ENCODE measurements at regions not wholly inside any gene's neighbourhood (a gene's known extent, or its start where the extent isn't known, plus 50 kb on each side); places are given as distances from the start of the nearest gene placed in this dataset.
"Not testable (repeated sequence)": the region's sequence is repeated elsewhere in the genome, so short reads cannot be mapped to it uniquely, and the experiment has no call there.

DNA sequence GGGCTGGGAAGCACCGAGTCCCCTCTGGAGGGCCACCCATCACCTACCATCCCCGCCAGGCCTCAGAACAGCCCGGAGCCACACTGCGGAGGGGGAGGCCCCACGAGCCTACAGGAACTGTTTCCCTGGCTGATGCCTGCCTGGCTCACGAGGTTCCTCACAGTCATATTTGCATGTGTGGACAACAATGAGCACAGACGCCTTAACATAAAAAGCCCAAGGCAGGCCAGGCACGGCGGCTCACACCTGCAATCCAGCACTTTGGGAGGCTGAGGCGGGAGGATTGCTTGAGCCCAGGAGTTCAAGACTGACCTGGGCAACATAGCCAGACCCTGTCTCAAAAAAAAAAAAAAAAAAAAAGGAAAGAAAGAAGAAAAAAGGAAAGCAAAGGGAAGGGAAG, 125.9 kb downstream of the FAM53A start:
- DNase-seq = no peak

DNA sequence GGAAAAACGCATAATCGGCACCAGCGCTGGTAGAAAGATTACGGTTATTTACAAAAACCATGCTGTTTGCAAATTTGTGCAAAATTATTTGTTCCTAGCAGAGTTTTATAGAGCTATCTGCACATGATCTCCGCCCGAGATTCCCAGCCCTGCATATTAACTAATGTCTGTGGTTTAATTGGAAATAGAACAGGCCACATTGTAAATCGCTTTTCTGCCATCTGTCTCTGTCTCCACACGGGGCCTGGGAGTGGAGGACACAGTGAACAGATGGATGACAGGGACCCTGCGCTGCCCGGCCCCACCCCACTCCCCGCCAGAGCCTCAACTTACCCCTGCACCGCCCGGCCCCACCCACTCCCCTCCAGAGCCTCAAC, 126.9 kb downstream of the FAM53A start:
- DNase-seq = no peak

DNA sequence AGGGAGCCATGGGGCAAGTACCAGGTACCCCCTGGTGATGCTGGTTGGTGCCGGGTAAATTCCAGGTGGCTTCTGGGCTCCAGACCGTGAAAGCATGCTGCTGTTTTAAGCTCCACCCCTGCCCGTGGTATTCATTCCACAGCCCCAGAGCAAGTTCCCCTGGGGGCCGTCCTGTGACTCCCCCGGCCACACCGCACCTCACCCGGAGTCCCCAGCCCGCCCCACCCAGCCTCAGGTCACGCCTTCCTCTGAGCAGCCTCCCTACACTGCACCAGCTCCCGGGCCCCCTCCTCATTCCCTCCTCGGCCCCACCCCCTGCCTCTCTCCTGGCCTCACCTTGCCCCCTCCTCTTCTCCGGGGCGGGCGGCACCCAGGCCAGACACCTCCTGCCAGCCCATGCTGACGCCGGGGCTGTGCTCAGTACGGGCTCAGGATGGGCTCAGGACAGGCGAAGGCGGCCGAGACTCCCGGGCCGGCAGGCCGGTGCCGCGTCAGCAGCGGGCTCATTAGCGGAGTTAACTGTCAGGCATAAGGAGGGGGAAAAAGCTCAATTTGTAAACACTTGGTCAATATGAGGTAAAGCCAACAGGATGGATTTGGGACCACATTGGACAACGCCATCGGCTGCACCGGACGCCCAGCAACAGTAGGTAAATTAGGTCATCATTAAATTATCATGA, 127.4 kb downstream of the FAM53A start:
- DNase-seq = no peak

DNA sequence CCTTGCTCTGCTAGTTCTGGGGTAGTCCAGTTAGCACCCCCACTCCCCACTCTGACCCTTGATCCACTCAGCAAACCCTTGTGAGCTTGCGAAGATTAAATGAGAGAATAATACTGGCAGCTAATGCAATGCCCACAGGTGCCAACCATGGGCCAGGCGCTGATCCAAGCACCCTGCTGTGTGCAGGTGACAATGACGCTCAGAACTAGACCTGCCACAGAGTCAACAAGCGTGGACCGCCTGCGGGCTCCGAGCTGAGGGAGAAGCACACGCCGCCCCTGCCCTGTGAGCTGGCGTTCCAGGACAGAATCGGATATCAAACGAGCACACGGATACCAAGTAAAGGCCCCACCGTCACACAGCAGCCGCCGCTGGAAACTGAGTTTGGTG, 129.2 kb downstream of the FAM53A start:
- DNase-seq = no peak

DNA sequence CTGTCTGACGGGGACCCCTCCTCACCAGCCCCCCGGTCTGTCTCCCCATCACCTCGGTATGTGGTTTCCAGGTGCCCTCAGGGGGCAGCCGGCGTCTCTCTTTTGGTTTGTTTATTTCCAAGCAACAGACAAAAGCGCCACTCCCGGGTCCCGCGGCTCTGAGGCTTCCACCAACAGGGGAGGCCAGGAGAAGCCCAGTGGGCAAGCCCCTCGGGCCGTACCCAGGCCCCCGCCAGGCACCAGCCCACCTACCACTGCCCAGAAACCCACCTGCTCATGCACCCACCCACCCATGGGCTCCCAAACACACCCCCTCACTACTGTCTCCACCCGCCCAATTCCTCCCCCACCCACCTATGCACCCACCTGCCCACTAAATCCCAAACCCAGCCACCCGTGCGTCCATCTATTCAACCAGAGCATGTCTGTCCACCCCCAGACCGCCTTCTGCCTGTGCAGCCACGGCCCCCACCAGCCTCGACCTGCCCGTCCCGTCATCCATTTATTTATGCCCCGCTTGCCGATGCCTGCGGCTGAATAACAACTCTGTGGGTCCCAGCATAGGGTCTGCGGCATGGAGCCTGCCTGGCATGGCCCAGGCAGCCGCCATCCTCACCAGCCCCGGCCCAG, 129.8 kb downstream of the FAM53A start:
- DNase-seq = no peak

DNA sequence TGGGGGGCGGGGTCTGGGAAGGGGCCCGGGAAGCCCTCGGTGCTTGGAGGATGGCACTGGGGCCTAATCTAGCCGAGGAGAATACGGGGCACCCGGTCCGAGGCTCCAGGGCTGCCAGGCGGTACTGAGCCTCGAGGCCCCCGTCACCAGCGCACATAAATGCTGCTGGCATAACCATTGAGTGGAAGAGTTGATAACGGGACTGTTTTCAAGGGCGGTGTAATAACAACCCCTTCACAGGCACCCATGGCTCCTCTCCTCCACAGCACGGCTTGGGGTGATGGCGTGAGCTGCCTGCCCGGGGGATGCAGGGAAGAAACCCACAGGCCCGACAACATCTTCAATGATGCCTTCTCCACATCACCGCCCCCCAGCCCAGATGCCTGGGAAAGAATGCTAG, 130.7 kb downstream of the FAM53A start:
- DNase-seq = no peak

DNA sequence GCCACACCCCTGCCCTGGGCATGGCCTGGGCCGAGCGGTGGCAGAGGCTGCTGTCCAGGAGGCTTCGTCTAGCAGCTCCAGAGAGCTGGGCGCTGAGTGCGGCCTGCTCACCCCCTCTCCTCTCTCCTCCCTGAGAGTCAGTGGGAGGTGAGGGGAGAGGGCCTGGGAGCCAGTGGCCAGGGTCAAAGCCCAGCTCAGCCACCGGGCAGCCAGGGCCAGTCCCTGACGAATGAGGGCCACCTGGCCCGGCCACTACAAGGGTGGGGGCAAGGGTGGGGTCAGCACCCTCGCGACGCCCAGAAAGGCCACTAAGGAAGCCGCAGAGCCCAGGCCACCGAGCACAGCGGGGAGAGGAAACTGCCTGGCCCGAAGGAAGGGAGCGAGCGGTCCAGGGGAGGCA, 131.7 kb downstream of the FAM53A start:
- DNase-seq = no peak

DNA sequence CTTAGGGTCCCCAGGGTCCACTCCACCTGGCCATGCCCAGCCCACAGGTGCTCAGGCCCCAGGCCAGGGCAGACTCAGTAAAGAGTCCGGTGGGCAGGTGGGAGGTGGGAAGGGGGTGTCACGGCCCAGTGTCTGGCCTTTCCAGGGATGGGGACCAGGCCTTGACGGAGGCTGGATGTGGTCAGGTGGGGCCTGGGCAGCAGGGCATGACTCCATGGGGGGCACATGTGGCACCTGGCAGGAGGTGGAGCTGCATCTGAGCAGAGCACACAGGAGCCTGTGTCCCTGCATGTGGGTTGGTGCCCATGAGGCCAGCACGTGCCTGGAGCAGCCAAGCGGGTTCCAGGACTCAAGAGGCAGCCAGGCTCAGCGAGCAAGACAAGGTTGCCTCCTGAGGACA, 132.9 kb downstream of the FAM53A start:
- no peak for DNase-seq

DNA sequence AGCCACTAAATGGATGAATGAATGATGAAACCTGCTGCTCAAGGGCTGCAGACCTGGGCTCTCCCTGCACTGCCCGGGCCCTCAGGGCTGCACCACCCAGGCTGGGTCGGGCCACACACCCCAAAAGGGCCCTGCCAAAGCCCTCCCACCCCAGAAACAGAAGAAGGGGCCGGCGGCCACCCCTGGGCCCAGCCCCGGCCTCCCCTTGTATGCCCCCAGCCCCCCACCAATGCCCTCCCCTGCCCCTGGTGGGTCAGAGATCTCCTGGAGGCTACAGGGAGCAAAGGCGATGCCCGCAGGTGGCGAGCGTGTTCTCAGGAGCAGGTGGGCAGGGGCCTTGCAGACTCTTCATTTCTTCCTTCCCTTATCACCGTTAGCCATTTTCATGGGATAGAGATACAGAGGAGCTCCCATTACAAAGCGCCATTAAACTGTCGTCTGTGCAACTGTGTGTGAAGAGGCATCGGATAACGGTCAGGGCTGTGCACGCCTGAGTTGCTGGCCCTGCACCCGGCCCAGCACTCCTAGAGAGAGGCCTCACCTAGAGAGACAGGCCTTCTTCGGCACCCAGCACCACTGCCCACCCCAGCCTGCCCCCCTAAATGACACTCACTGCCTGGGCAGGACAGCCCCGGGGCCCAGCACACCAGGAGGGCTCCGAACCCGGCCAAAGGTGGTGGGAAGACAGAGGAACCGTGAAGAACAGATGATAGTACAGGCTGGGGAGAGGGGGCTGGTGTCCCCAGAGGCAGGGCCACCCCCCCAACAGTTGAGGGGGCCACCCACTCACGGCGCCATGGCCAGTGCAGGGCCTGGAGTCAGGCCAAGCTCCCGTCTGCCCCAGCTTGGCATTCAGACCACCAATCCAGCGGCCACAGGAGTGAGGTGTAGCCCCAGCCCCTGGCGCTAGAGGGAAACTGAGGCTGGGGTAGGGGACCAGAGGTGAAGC, 133.7 kb downstream of the FAM53A start:
- no peak for DNase-seq

DNA sequence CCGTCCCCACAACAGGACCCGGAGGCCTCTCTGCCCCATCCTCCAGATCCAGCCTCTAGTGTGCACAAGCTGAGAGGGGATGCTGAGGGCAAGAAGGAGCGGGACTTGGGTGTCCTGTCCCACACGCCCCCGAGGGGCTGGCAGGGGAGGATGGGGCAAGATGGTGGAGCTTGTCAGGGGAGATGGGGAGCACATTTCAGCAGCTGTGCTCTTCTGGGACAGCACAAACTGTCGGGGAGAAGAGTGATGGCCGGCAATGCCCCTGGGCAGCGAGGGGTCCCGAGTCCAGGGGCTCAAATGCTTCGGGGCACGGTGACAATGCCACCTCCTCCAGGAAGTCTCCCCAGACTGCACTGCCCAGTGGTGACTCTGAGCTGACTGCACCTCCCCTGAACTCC, 134.5 kb downstream of the FAM53A start:
- no peak for DNase-seq

DNA sequence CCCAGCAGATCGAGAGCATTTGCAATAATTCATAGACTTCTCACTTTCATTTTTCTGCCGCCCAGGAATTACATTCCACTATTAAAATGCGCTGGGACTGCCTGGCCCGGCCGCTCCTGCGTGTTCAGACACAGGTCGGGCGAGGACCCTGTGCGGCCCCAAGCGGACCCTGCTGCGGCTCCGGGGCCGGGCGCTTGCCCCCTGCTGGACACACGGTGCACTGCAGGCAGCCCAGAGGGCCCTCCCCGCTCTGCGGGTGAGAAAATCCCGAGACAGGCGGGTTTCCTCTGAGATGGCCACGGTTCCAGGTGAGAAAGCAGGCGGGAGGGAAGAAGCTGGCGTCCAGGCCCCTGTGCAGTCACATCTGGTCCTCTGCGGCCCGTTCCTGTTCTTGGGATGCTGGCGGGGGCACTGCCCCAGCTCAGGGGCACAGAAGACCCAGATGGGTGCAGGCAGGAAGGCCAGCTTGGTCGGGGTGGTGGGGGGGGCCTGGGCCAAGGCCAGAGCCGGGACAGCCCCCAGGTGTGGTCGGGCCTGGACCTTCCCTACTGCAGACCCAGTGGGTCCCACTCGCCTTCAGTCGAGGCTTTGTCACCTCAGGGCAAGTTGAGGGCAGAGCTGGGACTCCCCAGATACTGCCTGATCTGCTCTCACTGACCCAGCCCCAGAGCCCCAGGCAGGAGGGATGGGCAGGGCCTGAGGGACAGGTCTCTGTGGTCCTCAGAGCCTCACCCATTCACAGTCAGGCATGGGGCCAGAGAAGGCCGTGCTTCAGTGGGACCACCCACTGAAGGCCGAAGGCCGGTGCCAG, 135.1 kb downstream of the FAM53A start:
- not testable (repeated sequence) for DNase-seq

DNA sequence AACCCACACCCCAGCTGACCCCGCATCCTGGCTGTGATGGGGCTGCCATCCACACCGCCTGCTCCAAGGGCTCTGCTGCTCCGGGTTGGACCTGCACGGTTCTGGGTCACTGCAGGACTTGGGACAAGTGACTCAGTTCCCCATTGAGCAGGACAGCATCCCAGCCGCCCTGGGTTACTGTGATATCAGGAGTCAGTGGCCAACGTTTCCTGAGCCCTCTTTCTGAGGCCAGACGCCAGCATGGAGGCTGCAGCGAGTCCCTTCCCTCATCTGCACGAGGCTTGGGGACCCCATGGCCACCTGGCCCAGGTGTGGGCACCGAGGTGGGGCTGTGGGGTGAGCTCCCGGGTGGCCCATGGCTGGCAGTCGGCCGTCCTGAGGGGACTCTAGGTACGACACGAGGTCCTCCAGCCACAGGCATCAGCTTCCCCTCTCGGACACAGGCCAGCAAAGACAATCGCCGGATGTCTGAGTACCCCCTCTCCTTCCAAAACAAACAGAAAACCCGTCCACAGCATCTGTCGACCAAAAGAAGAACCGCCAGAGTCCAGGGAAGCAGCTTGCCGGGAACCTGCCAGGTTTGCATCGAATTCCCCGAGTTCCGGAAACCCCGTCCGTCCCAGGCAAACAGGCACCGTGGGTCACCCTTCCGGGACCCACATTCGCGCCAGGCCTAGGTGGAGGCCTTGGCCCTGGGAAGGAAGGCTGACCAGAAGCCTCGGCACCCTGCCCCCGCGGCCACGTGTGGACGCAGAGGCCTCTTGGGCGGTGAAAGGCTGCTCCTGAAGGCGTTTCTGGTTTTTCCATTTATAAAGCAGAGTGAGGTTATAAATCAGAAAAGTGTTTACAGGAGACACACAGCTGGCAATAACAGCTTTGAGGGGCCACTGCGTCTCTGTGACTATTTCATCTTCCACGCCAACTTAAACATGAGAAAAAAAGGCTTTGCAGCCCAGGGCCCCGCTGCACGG, 136.0 kb downstream of the FAM53A start:
- DNase-seq = no peak

DNA sequence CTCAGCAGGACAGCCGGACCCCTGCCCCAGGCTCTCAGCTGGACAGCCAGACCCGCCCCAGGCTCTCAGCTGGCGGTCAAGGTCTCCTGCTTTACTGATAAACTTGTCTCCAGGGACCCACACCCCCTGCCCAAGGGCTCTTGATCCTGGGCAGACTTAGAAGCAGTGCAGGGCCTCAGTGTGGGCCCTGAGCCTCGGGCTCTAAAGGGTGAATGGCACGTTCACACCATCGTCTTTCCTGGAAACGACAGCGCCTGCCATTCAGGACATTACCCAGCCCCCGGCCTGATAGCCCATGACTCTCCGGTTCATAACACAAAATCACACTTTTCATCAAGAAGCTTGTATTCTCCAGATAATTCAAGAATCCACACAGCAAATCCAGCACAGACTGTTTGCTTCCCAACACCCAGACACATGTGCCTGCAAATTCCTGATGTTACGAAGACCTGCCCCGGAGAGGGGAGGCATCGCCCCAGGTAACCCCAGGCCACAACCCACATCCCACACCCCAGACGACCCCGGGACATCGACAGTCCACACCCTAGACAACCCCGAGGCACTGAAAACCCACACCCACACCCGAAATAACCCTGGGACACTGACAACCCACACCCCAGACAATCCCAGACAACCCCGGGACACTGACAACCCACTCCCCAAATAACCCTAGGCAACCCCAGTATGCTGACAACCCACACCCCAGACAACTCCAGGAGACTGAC, 136.8 kb downstream of the FAM53A start:
- DNase-seq = no peak

DNA sequence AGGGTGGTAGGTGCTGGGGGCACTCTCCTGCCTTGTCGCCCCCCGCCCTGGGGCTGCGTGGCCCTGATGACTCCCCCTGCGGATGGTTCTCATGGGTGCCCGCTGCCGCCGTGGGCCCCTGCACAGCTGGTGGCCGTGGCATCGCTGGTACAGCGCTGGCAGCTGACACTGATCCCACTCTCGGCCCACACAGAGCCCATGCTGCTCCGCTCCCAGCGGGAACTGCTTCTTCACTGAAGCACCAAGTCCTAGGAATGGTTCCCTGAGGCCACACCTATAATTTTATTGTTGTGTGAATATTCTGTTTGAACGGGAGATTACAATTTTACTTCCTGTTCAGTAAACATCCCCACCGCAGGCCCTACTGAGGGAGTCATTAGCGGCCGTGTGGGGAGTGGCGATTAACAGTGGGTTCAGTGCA, 138.6 kb upstream of the NKX1-1 start:
- no peak for DNase-seq

DNA sequence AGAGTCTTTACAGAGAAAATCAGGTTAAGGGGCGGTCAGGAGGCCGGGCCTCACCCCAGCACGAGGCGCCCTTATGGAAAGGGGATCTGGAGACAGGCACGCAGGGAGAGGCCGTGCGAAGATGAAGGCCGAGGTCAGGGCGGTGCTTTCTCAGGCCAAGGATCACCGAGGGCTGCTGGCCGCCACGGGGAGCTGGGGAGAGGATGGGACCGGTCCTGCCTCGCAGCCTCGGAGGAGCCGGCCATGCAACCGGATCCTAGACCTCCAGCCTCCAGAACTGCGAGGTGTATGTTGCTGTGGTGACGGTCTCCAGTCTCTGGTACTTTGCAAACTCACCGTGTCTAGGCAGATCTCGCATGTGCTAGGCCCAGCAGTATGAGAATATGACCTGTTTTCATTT, 138.2 kb upstream of the NKX1-1 start:
- not testable (repeated sequence) for DNase-seq

DNA sequence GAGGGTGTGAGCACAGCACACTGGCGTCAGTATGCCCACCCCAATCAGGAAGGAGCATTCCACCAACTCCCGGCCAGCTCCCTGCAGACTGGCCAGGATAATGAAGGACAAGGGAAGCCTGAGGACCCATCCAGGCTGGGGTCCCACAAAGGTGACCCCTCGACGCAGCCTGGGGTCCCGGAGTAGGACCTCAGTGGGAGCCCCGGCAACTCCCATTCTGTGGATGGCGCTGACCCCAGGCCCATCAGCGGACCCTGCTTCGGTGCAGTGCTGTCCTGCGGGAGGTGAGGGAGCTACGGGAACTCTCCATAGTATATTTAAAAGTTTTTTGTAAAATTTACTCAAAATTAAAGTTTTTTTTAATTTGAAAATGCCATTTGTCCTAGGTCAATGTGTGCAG, 137.7 kb upstream of the NKX1-1 start:
- no peak for DNase-seq

DNA sequence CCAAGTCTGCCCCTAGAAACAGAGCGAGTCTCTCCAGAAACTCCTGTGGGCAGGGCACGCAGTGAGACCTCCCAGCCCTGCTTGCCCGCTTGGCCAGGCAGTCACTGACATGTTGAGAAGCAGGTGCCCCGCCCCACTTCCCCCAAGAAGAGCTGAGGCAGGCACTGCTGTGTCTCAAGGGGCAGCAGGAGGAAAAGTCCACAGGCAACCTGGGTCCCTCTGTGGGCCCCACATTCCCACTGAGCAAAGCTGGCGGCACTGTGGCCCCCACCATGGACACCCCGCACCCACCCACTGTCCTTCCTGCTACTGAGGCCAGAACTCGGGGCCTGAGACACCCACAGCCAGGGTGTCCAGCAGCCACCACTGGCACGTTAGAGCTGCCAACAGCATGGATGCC, 137.3 kb upstream of the NKX1-1 start:
- no peak for DNase-seq

DNA sequence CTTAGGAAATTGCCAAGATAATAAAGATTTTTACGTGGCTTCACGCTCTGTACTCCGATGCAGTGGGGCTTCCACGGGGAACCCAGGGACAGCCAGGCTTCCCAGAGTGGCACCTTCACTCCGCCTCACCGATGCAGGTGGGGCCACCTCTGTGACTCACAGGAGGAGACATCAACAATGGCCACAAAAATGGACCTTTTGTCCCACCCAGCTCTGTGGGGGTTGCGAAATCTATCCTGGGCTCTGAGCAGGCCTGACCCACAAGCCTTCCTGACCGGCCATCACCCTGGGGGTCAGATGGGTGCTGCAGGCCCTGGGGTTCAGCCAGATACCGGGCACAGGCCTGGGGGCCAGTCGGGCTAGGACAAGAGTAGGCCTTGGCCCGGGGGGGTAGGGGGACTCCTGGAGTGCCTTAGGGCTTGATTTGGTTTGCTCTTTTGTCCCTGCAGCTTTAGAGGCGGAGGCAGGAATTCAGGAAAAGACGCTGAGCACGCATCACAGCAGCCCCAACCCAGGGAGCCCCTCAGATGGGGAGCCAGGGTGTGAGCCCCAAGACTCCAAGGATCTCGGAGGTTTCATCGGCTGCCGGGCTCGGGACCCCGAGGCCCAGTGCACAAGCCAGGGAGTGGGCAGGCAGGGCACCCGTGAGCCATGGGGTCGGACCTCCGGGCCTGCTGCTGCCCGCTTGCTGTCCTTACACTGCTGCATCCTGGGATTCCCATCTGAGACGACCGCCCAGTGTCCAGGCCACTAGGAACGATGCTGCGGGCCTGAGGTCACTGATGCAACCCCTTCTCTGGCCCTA, 136.5 kb upstream of the NKX1-1 start:
- DNase-seq = no peak

DNA sequence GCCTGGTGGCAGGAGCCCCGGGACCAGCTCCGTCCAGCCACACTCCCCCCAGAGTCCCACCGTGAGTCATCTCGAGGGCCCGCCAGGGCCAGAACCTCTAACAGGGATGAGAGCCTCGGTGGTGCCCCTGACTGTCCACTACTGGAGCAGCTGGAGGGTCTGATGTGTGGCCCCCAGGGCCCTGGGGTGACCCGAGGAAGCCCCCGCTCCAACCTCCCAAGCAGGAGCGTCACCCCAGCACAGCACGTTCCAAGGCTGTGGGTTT, 135.9 kb upstream of the NKX1-1 start:
- DNase-seq = no peak

DNA sequence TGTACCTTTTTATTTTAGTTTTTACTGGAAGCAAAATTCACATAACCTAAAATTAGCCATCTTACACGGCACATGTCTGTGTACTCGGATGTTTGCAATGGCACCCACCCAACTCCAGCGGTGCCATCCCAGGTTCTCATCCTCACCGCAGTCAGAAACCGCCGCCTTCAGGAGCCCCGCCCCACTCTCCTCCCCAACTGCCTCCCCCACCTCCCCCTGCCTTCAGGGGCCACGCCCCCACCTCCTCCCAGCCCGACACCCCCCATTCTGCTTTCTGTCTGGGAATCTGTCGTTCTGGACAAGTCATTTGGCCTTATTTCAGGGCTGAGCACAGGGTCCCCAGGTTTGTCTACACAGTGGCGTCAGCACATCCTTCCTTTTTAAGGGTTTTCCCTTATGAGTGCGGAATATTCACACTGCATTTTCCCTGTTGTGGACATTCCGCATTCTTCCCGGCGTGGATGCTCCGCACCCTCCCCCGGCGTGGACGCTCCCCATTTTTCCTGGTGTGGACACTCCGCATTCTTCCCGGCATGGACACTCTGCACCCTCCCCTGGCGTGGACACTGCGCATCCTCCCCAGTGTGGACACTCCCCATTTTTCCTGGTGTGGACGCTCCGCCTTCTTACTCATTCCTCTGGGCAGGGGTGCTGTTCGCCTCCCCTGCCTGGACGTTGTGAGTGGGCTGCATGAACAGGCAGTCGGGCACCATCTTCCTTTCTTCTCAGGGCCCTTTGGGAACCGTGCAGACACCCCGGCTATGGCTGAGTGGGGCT, 135.4 kb upstream of the NKX1-1 start:
- DNase-seq = no peak
